Adrenal gland (tissue), 9 donors: ENCODE measurements at regions not wholly inside any gene's neighbourhood (a gene's known extent, or its start where the extent isn't known, plus 50 kb on each side); places are given as distances from the start of the nearest gene placed in this dataset.

Experiments used
- DNase-seq, 7 donors: peaks; one replicate each; pipeline ENCODE4 v3.0.0-alpha.2; 2019 to 2020
- H3K27ac ChIP-seq, 5 donors: fragments of 200-600 bp; sonication (generic) in 4 of 5; 1 replicate in 3 of 5; 2 replicates in 2 of 5; pipeline versions ENCODE4 v1.5.1 to v1.8.0; 2016 to 2020; ENCODE audit warnings: mild to moderate bottlenecking in 1 of 5
- H3K27me3 ChIP-seq: fragments of 200-600 bp; 2 replicates; pipeline ENCODE4 v1.8.0; 2021
- H3K36me3 ChIP-seq, 2 donors: fragments of 200-600 bp; replicated peaks in 1 of 2; 1 replicate in 1 of 2; 2 replicates in 1 of 2; pipeline versions ENCODE4 v1.5.1 to v1.8.0; 2018 to 2022
- H3K4me1 ChIP-seq, 2 donors: fragments of 200-600 bp; replicated peaks in 1 of 2; 1 replicate in 1 of 2; 2 replicates in 1 of 2; pipeline versions ENCODE4 v1.5.1 to v1.8.0; 2018 to 2021
- H3K4me3 ChIP-seq, 4 donors: fragments of 200-600 bp; sonication (generic) in 3 of 4; one replicate each; pipeline ENCODE4 v1.5.1; 2016 to 2018
- H3K9me3 ChIP-seq, 3 donors: fragments of 200-600 bp; sonication (generic) in 1 of 3; replicated peaks in 1 of 3; 1 replicate in 2 of 3; 2 replicates in 1 of 3; pipeline versions ENCODE4 v1.5.1 to v1.8.0; 2016 to 2021
- POLR2A ChIP-seq, 2 donors: fragments of 450-650 bp; IDR thresholded peaks; one replicate each; pipeline ENCODE4 v1.6.1; 2017; ENCODE audit warnings: antibody characterized with exemption in 2 of 2, mild to moderate bottlenecking in 2 of 2, moderate library complexity in 1 of 2
- WGBS, 4 donors: extraction: QIAGEN DNeasy Blood & Tissue Kit in 2 of 4; methylation state at CpG; one replicate each; pipeline versions ENCODE4 v1.1.5 to v1.1.7; 2013 to 2017; 5-methylcytosine and 5-hydroxymethylcytosine counted together
- intact Hi-C, 2 donors: fragments of 100-400 bp; cut with DNase I; formaldehyde crosslinking; loops; one replicate each; pipeline versions ENCODE4 v1.14.1 to v1.15.0; 2022 to 2023
- TF ChIP-seq, protein P1 (sequence below), 6 experiments: fragments of 450-650 bp in 4 of 6; fragments of 200-600 bp in 2 of 6; sonication (generic) in 1 of 6; IDR thresholded peaks; 1 replicate in 5 of 6; 2 replicates in 1 of 6; pipeline versions ENCODE4 v1.5.1 to v1.8.0; 2016 to 2021; ENCODE audit warnings: antibody characterized with exemption in 6 of 6, mild to moderate bottlenecking in 2 of 6, moderate library complexity in 1 of 6
- donor health status: healthy with polysubstance abuse.
- donor health status: Bipolar disorder and iron deficiency.
- donor health status: DM: yes; HTN: yes; CAD: no.
- donor health status: DM: no; HTN: no; CAD: no.
- donor health status: DM: no; HTN: no; CAD: no.

DNA sequence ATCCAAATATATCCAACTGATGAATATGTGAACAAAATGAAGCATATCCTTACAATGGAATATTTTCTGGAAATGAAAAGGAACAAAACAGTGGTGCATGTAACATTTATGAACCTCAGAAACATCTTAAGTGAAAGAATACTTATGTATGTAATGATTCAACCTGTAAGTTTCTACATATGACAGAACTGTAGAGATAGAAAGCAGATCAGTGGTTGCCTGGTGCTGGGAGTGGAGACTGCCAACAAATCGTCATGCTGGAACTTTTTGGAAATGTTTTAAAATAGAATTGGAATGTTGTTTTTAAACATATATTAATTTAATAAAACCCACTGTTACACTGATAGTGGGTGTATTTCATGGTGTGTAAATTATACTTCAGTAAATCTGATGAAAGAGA, 667.5 kb downstream of the RAPGEF2 start:
- 26 to 55% (median 45%) methylated on average over 1 of the region's 1 CpG for WGBS, 4 donors
- H3K36me3 ChIP-seq = no peaks in the 10 kb centered on the region
- H3K4me3 ChIP-seq = no peak overlapping the region
- no peaks in the 10 kb centered on the region for H3K27me3 ChIP-seq
- H3K9me3 ChIP-seq = no peaks in the 10 kb centered on the region
- no peak overlapping the region for H3K27ac ChIP-seq
- intact Hi-C loops = no loop called here
- H3K4me1 ChIP-seq = no peaks in the 10 kb centered on the region
- no peak for TF ChIP-seq POLR2A (IDR thresholded peaks at IDR 0.05)
- DNase-seq = no peak

DNA sequence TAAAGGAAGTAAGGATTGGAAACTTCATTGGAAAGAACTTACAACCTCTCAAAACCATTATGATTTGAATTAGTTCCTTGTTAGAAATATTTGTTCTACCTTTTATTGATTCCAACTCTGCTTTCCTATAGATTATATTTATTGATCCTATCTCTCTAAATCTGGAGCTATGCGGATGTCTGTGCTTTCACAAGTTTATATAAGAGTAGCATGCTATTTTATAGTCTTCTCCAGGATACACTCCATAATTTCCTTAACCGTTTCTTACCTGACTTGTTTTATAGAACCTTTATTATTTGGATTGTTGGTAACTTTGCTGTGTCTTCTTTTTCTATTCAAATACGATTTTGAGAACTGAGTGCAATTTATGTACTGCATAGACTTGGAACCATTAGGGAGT, 668.1 kb downstream of the RAPGEF2 start:
- no peak for DNase-seq
- no peaks in the 10 kb centered on the region for H3K27me3 ChIP-seq
- no peaks in the 10 kb centered on the region for H3K4me1 ChIP-seq
- intact Hi-C loops = no loop called here
- no peak overlapping the region for H3K27ac ChIP-seq
- no peaks in the 10 kb centered on the region for H3K36me3 ChIP-seq
- 56 to 62% (median 58%) methylated on average over 3 of the region's 3 CpGs for WGBS, 4 donors
- TF ChIP-seq, protein P1, sequence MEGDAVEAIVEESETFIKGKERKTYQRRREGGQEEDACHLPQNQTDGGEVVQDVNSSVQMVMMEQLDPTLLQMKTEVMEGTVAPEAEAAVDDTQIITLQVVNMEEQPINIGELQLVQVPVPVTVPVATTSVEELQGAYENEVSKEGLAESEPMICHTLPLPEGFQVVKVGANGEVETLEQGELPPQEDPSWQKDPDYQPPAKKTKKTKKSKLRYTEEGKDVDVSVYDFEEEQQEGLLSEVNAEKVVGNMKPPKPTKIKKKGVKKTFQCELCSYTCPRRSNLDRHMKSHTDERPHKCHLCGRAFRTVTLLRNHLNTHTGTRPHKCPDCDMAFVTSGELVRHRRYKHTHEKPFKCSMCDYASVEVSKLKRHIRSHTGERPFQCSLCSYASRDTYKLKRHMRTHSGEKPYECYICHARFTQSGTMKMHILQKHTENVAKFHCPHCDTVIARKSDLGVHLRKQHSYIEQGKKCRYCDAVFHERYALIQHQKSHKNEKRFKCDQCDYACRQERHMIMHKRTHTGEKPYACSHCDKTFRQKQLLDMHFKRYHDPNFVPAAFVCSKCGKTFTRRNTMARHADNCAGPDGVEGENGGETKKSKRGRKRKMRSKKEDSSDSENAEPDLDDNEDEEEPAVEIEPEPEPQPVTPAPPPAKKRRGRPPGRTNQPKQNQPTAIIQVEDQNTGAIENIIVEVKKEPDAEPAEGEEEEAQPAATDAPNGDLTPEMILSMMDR (IDR thresholded peaks at IDR 0.05) = no peak
- no peak for TF ChIP-seq POLR2A (IDR thresholded peaks at IDR 0.05)
- H3K9me3 ChIP-seq = no peaks in the 10 kb centered on the region
- no peak overlapping the region for H3K4me3 ChIP-seq

DNA sequence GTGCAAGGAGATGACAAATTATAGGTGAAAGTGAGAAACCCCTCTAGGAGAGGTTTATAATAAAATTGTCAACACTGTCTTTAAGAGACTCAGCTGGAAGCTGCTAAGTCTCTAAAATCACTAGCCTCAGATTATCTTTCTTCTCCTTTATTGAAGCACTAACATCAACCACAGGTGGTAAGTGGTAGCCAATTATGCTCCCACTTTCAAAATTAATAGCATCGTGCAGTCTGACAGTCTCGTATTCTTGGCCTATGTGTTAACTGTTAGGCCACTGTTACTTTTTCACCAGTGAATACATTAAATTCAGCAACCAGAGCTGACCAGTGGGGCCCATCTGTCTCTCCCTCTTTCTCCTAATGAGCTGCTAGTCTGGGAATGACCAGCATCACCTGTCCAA, 674.1 kb downstream of the RAPGEF2 start:
- Histone ChIP-seq H3K27me3 (no peaks in the 10 kb centered on the region), H3K9me3 (no peaks in the 10 kb centered on the region), H3K36me3 (no peaks in the 10 kb centered on the region), H3K4me1 (no peaks in the 10 kb centered on the region), H3K4me3 (no peak overlapping the region), H3K27ac (no peak overlapping the region)
- intact Hi-C loops = no loop called here
- 65 to 85% (median 77%) methylated on average over 2 of the region's 2 CpGs for WGBS, 4 donors
- TF ChIP-seq, protein P1 (IDR thresholded peaks at IDR 0.05) = no peak
- TF ChIP-seq POLR2A (IDR thresholded peaks at IDR 0.05) = no peak
- DNase-seq = no peak

GRCh38 chr4:159777689-159778088, 674.8 kb downstream of the RAPGEF2 start:
- 81 to 85% (median 83%) methylated on average over 4 of the region's 4 CpGs for WGBS, 4 donors
- intact Hi-C loops = no loop called here
- no peaks in the 10 kb centered on the region for H3K9me3 ChIP-seq
- no peak overlapping the region for H3K4me3 ChIP-seq
- H3K36me3 ChIP-seq = no peaks in the 10 kb centered on the region
- no peak for TF ChIP-seq POLR2A (IDR thresholded peaks at IDR 0.05)
- TF ChIP-seq, protein P1 (IDR thresholded peaks at IDR 0.05) = no peak
- H3K4me1 ChIP-seq = no peaks in the 10 kb centered on the region
- no peak for DNase-seq
- no peak overlapping the region for H3K27ac ChIP-seq
- no peaks in the 10 kb centered on the region for H3K27me3 ChIP-seq

DNA sequence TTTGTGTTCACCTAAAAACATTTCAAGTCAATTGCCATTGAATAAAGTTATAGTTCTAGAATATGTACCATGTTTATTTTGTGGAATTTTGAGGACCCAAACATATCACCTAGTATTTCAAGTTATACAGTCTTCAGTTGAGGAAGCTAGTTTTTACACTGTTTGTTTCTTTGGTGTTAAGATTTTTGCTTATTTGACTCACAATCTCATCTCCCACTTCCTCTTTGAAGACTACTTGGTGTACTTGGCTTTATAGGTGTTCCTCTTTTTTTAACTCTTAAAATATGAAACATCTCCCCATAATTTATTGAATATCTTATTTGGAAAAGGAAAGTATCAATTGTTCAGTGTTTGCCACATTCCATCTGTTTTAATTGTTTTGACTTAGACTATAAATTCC, 675.4 kb downstream of the RAPGEF2 start:
- no peak overlapping the region for H3K27ac ChIP-seq
- TF ChIP-seq, protein P1 (IDR thresholded peaks at IDR 0.05) = no peak
- TF ChIP-seq POLR2A (IDR thresholded peaks at IDR 0.05) = no peak
- no peak overlapping the region for H3K4me3 ChIP-seq
- no peaks in the 10 kb centered on the region for H3K9me3 ChIP-seq
- intact Hi-C loops = no loop called here
- no peaks in the 10 kb centered on the region for H3K27me3 ChIP-seq
- H3K4me1 ChIP-seq = no peaks in the 10 kb centered on the region
- no peaks in the 10 kb centered on the region for H3K36me3 ChIP-seq
- no peak for DNase-seq
